ENCODE measurements at regions not wholly inside any gene's neighbourhood (a gene's known extent, or its start where the extent isn't known, plus 50 kb on each side); places are given as distances from the start of the nearest gene placed in this dataset.

- H2AFZ ChIP-seq (ENCODE audit: insufficient read depth, low read length, poor library complexity) = no peak overlapping the region
- no peak overlapping the region for H2BK5ac ChIP-seq (ENCODE audit: low read depth, low read length, poor library complexity)
- no peaks in the 10 kb centered on the region for H3K36me3 ChIP-seq (ENCODE audit: control insufficient read depth in 1 of 2, insufficient read depth in 2 of 2, low read length in 2 of 2)
- no CpG with 5 or more reads among the region's 2 CpGs for WGBS (ENCODE audit: extremely low coverage, insufficient coverage, insufficient read length)
- H3K79me2 ChIP-seq (ENCODE audit: control insufficient read depth, insufficient read depth, low read length, poor library complexity) = no peaks in the 10 kb centered on the region
- H4K91ac ChIP-seq (ENCODE audit: low read depth, low read length) = no peak overlapping the region
- H3K27me3 ChIP-seq (ENCODE audit: insufficient read depth, low read length) = no peaks in the 10 kb centered on the region
- H2BK12ac ChIP-seq (ENCODE audit: low read length) = no peak overlapping the region
- no peak overlapping the region for H2AK5ac ChIP-seq (ENCODE audit: low read length)
- H3K4me3 ChIP-seq (ENCODE audit: low read depth, low read length) = no peak overlapping the region
- DNase-seq = no peak
- H3K23ac ChIP-seq (ENCODE audit: low read length) = no peak overlapping the region
- no peak overlapping the region for H3K14ac ChIP-seq (ENCODE audit: low read length)
- H3K9me3 ChIP-seq (ENCODE audit: insufficient read depth, low read depth, low read length) = no peaks in the 10 kb centered on the region
- no peaks in the 10 kb centered on the region for H3K4me1 ChIP-seq (ENCODE audit: control insufficient read depth in 1 of 2, insufficient read depth in 2 of 2, low read length in 2 of 2)
- no peak overlapping the region for H3K4me2 ChIP-seq (ENCODE audit: low read length)
- H3K27ac ChIP-seq (ENCODE audit: low read depth, low read length) = no peak overlapping the region
- no peak overlapping the region for H3K18ac ChIP-seq (ENCODE audit: low read length)
- H3K79me1 ChIP-seq (ENCODE audit: low read length) = peaks cover 2% of the 10 kb centered on the region
- H4K12ac ChIP-seq (ENCODE audit: low read depth, low read length) = no peak overlapping the region
- H4K8ac ChIP-seq (ENCODE audit: low read depth, low read length) = no peak overlapping the region
- H3K4ac ChIP-seq (ENCODE audit: low read depth, low read length) = no peak overlapping the region
- H3K9ac ChIP-seq (ENCODE audit: low read length) = no peak overlapping the region
- no peak overlapping the region for H2BK120ac ChIP-seq (ENCODE audit: insufficient read depth, low read length, poor library complexity)
Measured at GRCh38 chr13:72456486-72456885, 270.9 kb downstream of the MZT1 start.

- Histone ChIP-seq H3K18ac (ENCODE audit: low read length) (no peak overlapping the region), H3K4me1 (ENCODE audit: control insufficient read depth in 1 of 2, insufficient read depth in 2 of 2, low read length in 2 of 2) (no peaks in the 10 kb centered on the region), H3K23ac (ENCODE audit: low read length) (no peak overlapping the region), H2BK5ac (ENCODE audit: low read depth, low read length, poor library complexity) (no peak overlapping the region), H4K8ac (ENCODE audit: low read depth, low read length) (no peak overlapping the region), H3K4me3 (ENCODE audit: low read depth, low read length) (no peak overlapping the region), H4K91ac (ENCODE audit: low read depth, low read length) (no peak overlapping the region), H3K14ac (ENCODE audit: low read length) (no peak overlapping the region), H3K9me3 (ENCODE audit: insufficient read depth, low read depth, low read length) (peaks cover 3% of the 10 kb centered on the region), H3K9ac (ENCODE audit: low read length) (no peak overlapping the region), H3K36me3 (ENCODE audit: control insufficient read depth in 1 of 2, insufficient read depth in 2 of 2, low read length in 2 of 2) (no peaks in the 10 kb centered on the region), H3K79me1 (ENCODE audit: low read length) (no peaks in the 10 kb centered on the region), H2AFZ (ENCODE audit: insufficient read depth, low read length, poor library complexity) (no peak overlapping the region), H3K4me2 (ENCODE audit: low read length) (no peak overlapping the region), H2AK5ac (ENCODE audit: low read length) (no peak overlapping the region), H4K12ac (ENCODE audit: low read depth, low read length) (no peak overlapping the region), H3K27me3 (ENCODE audit: insufficient read depth, low read length) (no peaks in the 10 kb centered on the region), H2BK120ac (ENCODE audit: insufficient read depth, low read length, poor library complexity) (no peak overlapping the region), H3K27ac (ENCODE audit: low read depth, low read length) (no peak overlapping the region), H3K79me2 (ENCODE audit: control insufficient read depth, insufficient read depth, low read length, poor library complexity) (no peaks in the 10 kb centered on the region), H2BK12ac (ENCODE audit: low read length) (no peak overlapping the region), H3K4ac (ENCODE audit: low read depth, low read length) (no peak overlapping the region)
- DNase-seq = no peak
- no CpG with 5 or more reads among the region's 5 CpGs for WGBS (ENCODE audit: extremely low coverage, insufficient coverage, insufficient read length)
Measured at GRCh38 chr13:72453161-72453560, 274.3 kb downstream of the MZT1 start.

DNA sequence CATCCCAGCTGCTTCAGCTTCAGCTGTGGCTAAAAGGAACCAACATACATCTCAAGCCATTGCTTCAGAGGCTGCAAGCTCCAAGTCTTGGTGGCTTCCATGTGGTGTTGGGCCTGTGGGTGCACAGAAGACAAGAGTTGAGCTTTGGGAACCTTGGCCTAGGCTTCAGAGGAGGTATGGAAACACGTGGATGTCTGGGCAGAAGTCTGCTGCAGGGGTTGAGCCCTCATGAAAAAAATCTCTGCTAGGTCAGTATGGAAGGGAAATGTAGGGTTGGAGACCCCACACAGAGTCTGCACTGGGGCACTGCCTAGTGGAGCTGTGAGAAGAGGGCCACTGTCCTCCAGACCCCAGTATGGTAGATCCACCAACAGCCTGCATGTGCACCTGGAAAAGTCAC lies 279.3 kb downstream of the MZT1 start:
- no peak overlapping the region for H4K91ac ChIP-seq (ENCODE audit: low read depth, low read length)
- no peaks in the 10 kb centered on the region for H3K79me2 ChIP-seq (ENCODE audit: control insufficient read depth, insufficient read depth, low read length, poor library complexity)
- no peaks in the 10 kb centered on the region for H3K4me1 ChIP-seq (ENCODE audit: control insufficient read depth in 1 of 2, insufficient read depth in 2 of 2, low read length in 2 of 2)
- H3K4ac ChIP-seq (ENCODE audit: low read depth, low read length) = no peak overlapping the region
- H2BK120ac ChIP-seq (ENCODE audit: insufficient read depth, low read length, poor library complexity) = no peak overlapping the region
- no peak overlapping the region for H3K23ac ChIP-seq (ENCODE audit: low read length)
- H2BK12ac ChIP-seq (ENCODE audit: low read length) = no peak overlapping the region
- H3K9ac ChIP-seq (ENCODE audit: low read length) = no peak overlapping the region
- no peak for DNase-seq
- no peak overlapping the region for H3K27ac ChIP-seq (ENCODE audit: low read depth, low read length)
- no CpG with 5 or more reads among the region's 1 CpG for WGBS (ENCODE audit: extremely low coverage, insufficient coverage, insufficient read length)
- H3K18ac ChIP-seq (ENCODE audit: low read length) = no peak overlapping the region
- H3K4me3 ChIP-seq (ENCODE audit: low read depth, low read length) = no peak overlapping the region
- H3K9me3 ChIP-seq (ENCODE audit: insufficient read depth, low read depth, low read length) = peaks cover 7% of the 10 kb centered on the region
- H4K12ac ChIP-seq (ENCODE audit: low read depth, low read length) = no peak overlapping the region
- no peaks in the 10 kb centered on the region for H3K79me1 ChIP-seq (ENCODE audit: low read length)
- no peak overlapping the region for H3K14ac ChIP-seq (ENCODE audit: low read length)
- no peaks in the 10 kb centered on the region for H3K36me3 ChIP-seq (ENCODE audit: control insufficient read depth in 1 of 2, insufficient read depth in 2 of 2, low read length in 2 of 2)
- H2AK5ac ChIP-seq (ENCODE audit: low read length) = no peak overlapping the region
- no peaks in the 10 kb centered on the region for H3K27me3 ChIP-seq (ENCODE audit: insufficient read depth, low read length)
- H2BK5ac ChIP-seq (ENCODE audit: low read depth, low read length, poor library complexity) = no peak overlapping the region
- H2AFZ ChIP-seq (ENCODE audit: insufficient read depth, low read length, poor library complexity) = no peak overlapping the region
- no peak overlapping the region for H4K8ac ChIP-seq (ENCODE audit: low read depth, low read length)
- H3K4me2 ChIP-seq (ENCODE audit: low read length) = no peak overlapping the region

DNA sequence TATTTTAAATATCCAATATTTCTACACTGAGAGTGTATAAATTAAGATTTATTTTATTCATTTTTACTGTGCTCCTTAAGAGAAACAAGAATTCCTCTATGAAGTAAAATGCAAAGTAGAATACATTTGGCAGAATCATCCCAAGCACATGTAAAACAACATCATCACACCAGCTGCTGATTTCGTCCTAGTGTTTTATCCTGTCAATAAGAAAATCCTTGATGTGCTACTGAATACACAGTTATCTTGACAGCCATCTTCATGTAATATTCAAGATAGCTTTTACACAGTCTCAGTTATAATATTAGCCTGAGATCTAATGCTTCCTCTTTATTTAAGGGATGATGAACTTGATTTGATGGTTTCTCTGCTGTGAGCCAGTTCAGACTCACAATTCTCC lies 282.4 kb downstream of the MZT1 start:
- H3K4me3 ChIP-seq (ENCODE audit: low read depth, low read length) = no peak overlapping the region
- H3K9me3 ChIP-seq (ENCODE audit: insufficient read depth, low read depth, low read length) = peaks cover 7% of the 10 kb centered on the region
- H3K23ac ChIP-seq (ENCODE audit: low read length) = no peak overlapping the region
- no peak overlapping the region for H2BK5ac ChIP-seq (ENCODE audit: low read depth, low read length, poor library complexity)
- no peak overlapping the region for H2BK12ac ChIP-seq (ENCODE audit: low read length)
- no peak for DNase-seq
- no peak overlapping the region for H4K91ac ChIP-seq (ENCODE audit: low read depth, low read length)
- no peaks in the 10 kb centered on the region for H3K36me3 ChIP-seq (ENCODE audit: control insufficient read depth in 1 of 2, insufficient read depth in 2 of 2, low read length in 2 of 2)
- no peaks in the 10 kb centered on the region for H3K27me3 ChIP-seq (ENCODE audit: insufficient read depth, low read length)
- no peak overlapping the region for H2AK5ac ChIP-seq (ENCODE audit: low read length)
- no peak overlapping the region for H4K8ac ChIP-seq (ENCODE audit: low read depth, low read length)
- no peak overlapping the region for H3K18ac ChIP-seq (ENCODE audit: low read length)
- no peaks in the 10 kb centered on the region for H3K79me2 ChIP-seq (ENCODE audit: control insufficient read depth, insufficient read depth, low read length, poor library complexity)
- H3K14ac ChIP-seq (ENCODE audit: low read length) = no peak overlapping the region
- no CpG with 5 or more reads among the region's 1 CpG for WGBS (ENCODE audit: extremely low coverage, insufficient coverage, insufficient read length)
- H3K79me1 ChIP-seq (ENCODE audit: low read length) = no peaks in the 10 kb centered on the region
- no peak overlapping the region for H3K27ac ChIP-seq (ENCODE audit: low read depth, low read length)
- H2AFZ ChIP-seq (ENCODE audit: insufficient read depth, low read length, poor library complexity) = no peak overlapping the region
- no peak overlapping the region for H3K4me2 ChIP-seq (ENCODE audit: low read length)
- no peaks in the 10 kb centered on the region for H3K4me1 ChIP-seq (ENCODE audit: control insufficient read depth in 1 of 2, insufficient read depth in 2 of 2, low read length in 2 of 2)
- no peak overlapping the region for H3K9ac ChIP-seq (ENCODE audit: low read length)
- H3K4ac ChIP-seq (ENCODE audit: low read depth, low read length) = no peak overlapping the region
- no peak overlapping the region for H2BK120ac ChIP-seq (ENCODE audit: insufficient read depth, low read length, poor library complexity)
- H4K12ac ChIP-seq (ENCODE audit: low read depth, low read length) = no peak overlapping the region
